Neural crest cell (in vitro differentiated cells): ENCODE measurements at regions not wholly inside any gene's neighbourhood (a gene's known extent, or its start where the extent isn't known, plus 50 kb on each side); places are given as distances from the start of the nearest gene placed in this dataset.

Experiments
- DNase-seq: peaks from one replicate; pipeline ENCODE4 v3.0.0; 2021; ENCODE audit warnings: low read depth, mixed read lengths, low spot score
- H3K27ac Mint-ChIP-seq: one replicate; pipeline ENCODE4 v1.8.0; 2021; ENCODE audit warnings: mild to moderate bottlenecking, mixed read lengths; ENCODE audit not compliant: unreplicated experiment
- H3K27me3 Mint-ChIP-seq: 2 replicates; pipeline ENCODE4 v1.8.0; 2021; ENCODE audit warnings: low read depth, mild to moderate bottlenecking, mixed read lengths
- H3K36me3 Mint-ChIP-seq: 2 replicates; pipeline ENCODE4 v1.8.0; 2021; ENCODE audit warnings: low read depth, mild to moderate bottlenecking, mixed read lengths
- H3K4me1 Mint-ChIP-seq: 2 replicates; pipeline ENCODE4 v1.8.0; 2021; ENCODE audit warnings: mixed read lengths
- H3K4me3 Mint-ChIP-seq: one replicate; pipeline ENCODE4 v1.8.0; 2021; ENCODE audit warnings: mild to moderate bottlenecking, mixed read lengths
- H3K9me3 Mint-ChIP-seq: 2 replicates; pipeline ENCODE4 v1.8.0; 2021; ENCODE audit warnings: mixed read lengths
- CTCF ChIP-seq: fragments of 200-600 bp; sonication (generic); conservative IDR thresholded peaks from 2 replicates; pipeline ENCODE4 v1.5.0; 2021; ENCODE audit warnings: antibody characterized with exemption, mild to moderate bottlenecking

GRCh38 chr2:47300081-47300480, 69.0 kb upstream of the EPCAM start:
- Mint-ChIP-seq H3K27ac (no peak overlapping the region), H3K27me3 (no peaks in the 10 kb centered on the region), H3K9me3 (no peaks in the 10 kb centered on the region), H3K4me1 (peaks cover 17% of the 10 kb centered on the region), H3K36me3 (no peaks in the 10 kb centered on the region), H3K4me3 (no peak overlapping the region)
- DNase-seq, result no peak
- no peak for TF ChIP-seq CTCF

GRCh38 chr2:47299555-47299954, 69.6 kb upstream of the EPCAM start:
- Mint-ChIP-seq H3K36me3 (no peaks in the 10 kb centered on the region), H3K27me3 (no peaks in the 10 kb centered on the region), H3K9me3 (no peaks in the 10 kb centered on the region), H3K4me3 (no peak overlapping the region), H3K27ac (no peak overlapping the region), H3K4me1 (peaks cover 18% of the 10 kb centered on the region)
- no peak for DNase-seq
- TF ChIP-seq CTCF, result no peak

- TF ChIP-seq CTCF, result no peak
- Mint-ChIP-seq H3K4me3 (no peak overlapping the region), H3K27me3 (no peaks in the 10 kb centered on the region), H3K9me3 (no peaks in the 10 kb centered on the region), H3K4me1 (peaks cover 17% of the 10 kb centered on the region), H3K36me3 (no peaks in the 10 kb centered on the region), H3K27ac (no peak overlapping the region)
- DNase-seq, result no peak
Measured at GRCh38 chr2:47298771-47299170, 70.3 kb upstream of the EPCAM start.

GRCh38 chr2:47297767-47298425, 71.2 kb upstream of the EPCAM start:
- no peaks in the 10 kb centered on the region for H3K27me3 Mint-ChIP-seq
- no peak for TF ChIP-seq CTCF
- H3K27ac Mint-ChIP-seq, result no peak overlapping the region
- peaks cover 11% of the 10 kb centered on the region for H3K4me1 Mint-ChIP-seq
- DNase-seq, result no peak
- no peaks in the 10 kb centered on the region for H3K9me3 Mint-ChIP-seq
- H3K4me3 Mint-ChIP-seq, result no peak overlapping the region
- H3K36me3 Mint-ChIP-seq, result no peaks in the 10 kb centered on the region

GRCh38 chr2:47295981-47296635, 73.0 kb upstream of the EPCAM start:
- peaks cover 10% of the 10 kb centered on the region for H3K4me1 Mint-ChIP-seq
- no peak overlapping the region for H3K27ac Mint-ChIP-seq
- no peak overlapping the region for H3K4me3 Mint-ChIP-seq
- no peaks in the 10 kb centered on the region for H3K27me3 Mint-ChIP-seq
- no peaks in the 10 kb centered on the region for H3K9me3 Mint-ChIP-seq
- no peak for TF ChIP-seq CTCF
- no peaks in the 10 kb centered on the region for H3K36me3 Mint-ChIP-seq
- no peak for DNase-seq
